GM18511 (cell line): ENCODE measurements at regions not wholly inside any gene's neighbourhood (a gene's known extent, or its start where the extent isn't known, plus 50 kb on each side); places are given as distances from the start of the nearest gene placed in this dataset.
"Not testable (repeated sequence)": the region's sequence is repeated elsewhere in the genome, so short reads cannot be mapped to it uniquely, and the experiment has no call there.

Experiments used
- ATAC-seq: cut with Tn5 transposase; IDR thresholded peaks from one replicate; pipeline ENCODE4 v1.9.1; 2021; ENCODE audit warnings: mild to moderate bottlenecking, moderate library complexity; ENCODE audit not compliant: unreplicated experiment

GRCh38 chrX:23458957-23459356, 124.3 kb downstream of the PTCHD1 start:
- ATAC-seq: not testable (repeated sequence)

GRCh38 chrX:23465105-23465791, 130.6 kb downstream of the PTCHD1 start:
- ATAC-seq: no peak

- no peak for ATAC-seq
These were observed 131.3 kb downstream of the PTCHD1 start for GRCh38 chrX:23465985-23466384.

GRCh38 chrX:23478056-23478455, 143.4 kb downstream of the PTCHD1 start:
- no peak for ATAC-seq

GRCh38 chrX:23478561-23478960, 143.9 kb downstream of the PTCHD1 start:
- ATAC-seq: no peak

DNA sequence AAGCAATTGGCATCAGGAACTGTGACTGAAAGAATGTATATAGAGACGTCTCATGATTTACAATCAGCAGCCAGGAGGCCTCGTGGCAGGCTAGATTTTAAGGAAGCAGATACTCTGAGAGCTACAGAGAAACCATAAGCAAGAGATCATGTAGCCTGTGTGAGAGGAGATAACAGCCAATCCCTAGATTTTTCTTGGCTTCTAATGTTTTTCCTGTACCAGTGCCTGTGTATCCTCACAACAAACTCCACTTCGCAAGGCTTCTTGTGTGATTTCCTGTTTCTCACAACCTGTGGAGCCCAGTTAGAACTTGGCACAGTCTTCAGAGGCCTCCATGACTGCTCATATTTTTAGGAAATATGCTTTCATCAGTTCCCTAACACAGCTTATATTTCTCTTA, 147.9 kb downstream of the PTCHD1 start:
- ATAC-seq: no peak

DNA sequence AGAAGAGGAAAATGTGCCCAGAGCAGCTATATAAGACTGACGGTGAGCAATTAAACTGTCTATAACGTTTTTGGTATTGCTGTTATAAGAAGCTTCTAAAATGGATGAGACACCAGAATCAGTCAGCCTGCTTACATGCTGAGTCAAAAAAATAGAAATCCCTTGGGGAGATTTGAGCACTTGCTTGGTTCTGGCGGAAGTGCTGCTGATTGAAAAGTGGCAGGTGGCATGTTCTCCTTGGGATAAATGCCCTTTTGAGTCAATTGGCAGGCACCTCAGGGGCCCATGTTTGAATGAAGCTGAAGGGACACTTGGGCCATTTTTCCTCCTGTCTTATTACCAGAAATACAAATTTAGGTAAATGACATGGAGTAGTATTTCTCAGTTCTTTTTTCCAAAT, 148.7 kb downstream of the PTCHD1 start:
- ATAC-seq: no peak

DNA sequence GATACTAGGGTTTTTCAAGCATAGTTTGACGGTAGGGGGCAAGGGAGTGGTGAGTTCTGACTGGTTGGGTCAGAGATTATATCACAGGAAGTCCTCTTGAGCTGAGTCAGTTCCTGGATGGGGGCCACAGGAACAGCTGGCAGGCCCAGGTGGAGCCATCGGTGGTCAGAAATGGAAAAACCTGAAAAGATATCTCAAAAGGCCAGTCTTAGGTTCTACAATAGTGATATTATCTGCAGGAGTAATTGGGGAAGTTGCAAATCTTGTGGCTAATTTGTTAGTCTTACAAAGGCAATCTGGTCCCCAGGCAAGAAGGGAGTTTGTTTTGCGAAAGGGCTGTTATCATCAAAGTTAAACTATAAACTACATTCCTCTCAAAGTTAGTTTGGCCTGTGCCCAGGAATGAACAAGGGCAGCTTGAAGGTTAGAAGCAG, 159.3 kb downstream of the PTCHD1 start:
- ATAC-seq: peak; percentile 52

- ATAC-seq: no peak
These were observed 160.1 kb downstream of the PTCHD1 start for GRCh38 chrX:23494741-23495140.

DNA sequence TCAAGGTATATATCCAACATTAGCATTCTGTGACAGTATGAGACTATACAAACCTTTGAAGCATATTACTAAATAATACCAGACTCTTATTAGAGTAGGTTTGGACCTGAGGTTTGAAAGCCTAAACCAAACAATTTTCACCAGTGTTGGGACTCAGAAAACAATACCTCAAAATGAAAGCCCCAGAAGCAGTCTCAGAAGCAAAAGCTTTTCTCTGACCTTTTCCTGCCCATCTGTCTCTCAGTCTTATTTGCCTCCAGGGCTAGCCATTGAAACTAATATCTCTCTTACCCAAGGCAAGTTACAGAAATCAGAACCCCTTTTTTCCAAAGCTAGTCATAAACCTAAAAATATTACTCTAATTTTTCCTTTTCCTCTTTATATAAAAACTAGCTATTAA, 163.3 kb downstream of the PTCHD1 start:
- peak; percentile 54 for ATAC-seq

GRCh38 chrX:23501974-23502373, 165.3 kb upstream of the PRDX4 start:
- no peak for ATAC-seq

GRCh38 chrX:23503835-23504539, 163.3 kb upstream of the PRDX4 start:
- ATAC-seq: no peak

- no peak for ATAC-seq
These were observed 162.8 kb upstream of the PRDX4 start for GRCh38 chrX:23504540-23504884.

DNA sequence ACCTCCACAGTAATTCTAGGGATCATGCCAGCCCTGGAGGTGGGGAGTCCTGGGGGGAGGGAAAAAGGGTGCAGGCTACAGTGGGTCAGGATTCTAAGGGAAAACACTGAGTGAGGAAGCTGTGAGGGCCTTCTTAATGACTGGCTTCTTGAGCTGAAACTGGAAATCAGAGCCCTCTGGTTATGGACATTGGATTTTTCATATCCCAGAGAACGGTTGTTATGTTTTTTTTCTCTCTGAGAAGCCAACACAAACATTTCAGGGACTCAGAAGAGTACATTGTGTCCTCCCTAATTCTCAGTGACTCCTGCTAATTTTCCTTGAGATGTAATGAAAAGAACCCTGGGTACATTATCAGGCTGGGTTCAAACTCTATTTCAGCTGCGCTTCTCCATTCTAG, 162.4 kb upstream of the PRDX4 start:
- ATAC-seq: no peak

DNA sequence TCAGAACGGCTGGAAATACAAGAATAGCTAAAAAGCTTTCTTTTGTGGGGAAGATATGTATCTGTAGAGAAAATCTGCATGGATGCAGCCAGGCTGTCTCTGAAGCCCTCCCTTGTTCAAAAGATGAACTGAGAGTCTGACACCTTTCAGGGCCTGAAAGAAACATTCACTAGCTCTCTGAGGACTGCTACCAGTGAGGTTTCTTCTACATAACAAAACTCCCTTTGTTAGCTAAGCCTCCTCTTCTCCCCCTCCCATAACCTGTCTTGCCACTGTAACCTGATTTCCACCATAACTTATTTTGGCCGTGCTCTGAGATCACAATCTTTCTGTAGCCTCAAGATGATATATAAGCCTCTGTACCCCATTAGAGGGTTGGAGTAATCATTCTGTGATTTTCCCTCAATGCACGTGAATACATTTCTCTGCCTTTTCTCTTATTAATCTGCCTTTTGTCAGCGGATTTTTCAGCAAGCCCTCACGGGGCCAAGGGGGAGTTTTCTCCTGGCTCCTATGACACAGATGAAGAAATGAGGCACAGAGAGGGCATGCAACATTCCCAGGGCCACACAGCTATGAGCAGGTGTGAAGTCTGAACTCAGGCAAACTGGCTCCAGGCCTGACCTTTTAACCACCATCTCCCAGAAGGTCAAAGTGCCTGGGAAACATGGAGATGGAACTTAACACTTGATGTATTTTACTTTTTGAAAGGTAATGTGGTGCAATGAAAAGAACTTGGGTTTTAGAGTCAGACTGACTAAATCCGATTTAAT, 161.6 kb upstream of the PRDX4 start:
- ATAC-seq: peak; percentile 40

GRCh38 chrX:23509256-23509655, 158.0 kb upstream of the PRDX4 start:
- no peak for ATAC-seq

DNA sequence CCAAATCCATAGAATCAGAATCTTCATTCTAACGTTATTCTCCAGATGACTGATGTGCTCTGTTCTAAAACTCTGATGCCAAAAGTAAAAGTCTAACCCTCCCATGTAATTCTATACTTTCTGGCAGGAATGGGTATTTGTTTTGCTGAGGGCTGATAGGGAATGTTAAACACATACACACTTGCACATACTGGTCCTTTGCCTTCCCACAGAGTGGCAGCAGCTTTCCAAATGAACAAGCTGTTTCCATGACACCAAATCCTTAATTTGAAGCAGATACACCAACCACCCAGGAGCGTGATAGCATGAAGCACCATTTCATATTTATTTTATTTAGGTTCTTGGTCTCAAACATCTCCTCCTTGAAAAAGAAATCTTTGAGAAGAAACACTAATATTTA, 155.5 kb upstream of the PRDX4 start:
- no peak for ATAC-seq

- ATAC-seq: no peak
These were observed 154.2 kb upstream of the PRDX4 start for GRCh38 chrX:23513121-23513520.

DNA sequence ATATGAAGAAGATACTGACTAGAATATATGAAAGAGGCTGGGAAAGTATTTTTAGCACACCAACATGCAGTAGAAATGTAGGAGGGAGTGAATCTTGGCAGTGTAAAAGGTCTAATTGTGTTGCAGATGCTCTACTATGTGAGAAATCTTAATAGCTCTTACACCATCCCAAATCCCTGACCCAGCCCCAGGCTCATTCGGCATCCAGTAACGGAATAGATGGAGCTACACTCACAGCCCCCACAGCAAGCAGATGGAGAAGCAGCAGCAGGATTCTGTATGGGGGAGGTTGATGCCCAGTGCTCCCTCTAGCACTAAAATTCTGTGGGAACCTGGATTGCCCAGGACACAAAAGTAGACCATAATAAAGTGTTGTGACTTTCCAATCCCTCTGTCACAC, 153.2 kb upstream of the PRDX4 start:
- ATAC-seq: no peak

DNA sequence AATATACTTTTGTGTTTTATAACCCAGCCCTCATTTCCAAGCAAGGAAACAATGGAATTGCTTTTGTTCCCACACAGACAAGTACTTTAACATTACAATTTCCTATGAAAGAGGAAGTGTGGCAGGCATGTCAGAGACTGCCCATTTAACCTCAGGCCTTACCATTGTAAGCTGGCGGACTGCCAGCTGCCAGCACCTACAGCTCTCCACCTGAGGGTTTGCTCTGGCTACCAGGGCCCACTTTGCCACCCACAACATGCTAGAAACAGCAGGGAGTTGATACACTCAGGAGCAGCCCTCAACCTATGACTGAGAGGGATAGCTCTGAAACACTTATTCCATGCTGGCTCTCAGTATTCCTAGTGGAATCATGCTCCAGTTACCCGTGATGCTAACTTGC, 152.3 kb upstream of the PRDX4 start:
- peak; percentile 82 for ATAC-seq

DNA sequence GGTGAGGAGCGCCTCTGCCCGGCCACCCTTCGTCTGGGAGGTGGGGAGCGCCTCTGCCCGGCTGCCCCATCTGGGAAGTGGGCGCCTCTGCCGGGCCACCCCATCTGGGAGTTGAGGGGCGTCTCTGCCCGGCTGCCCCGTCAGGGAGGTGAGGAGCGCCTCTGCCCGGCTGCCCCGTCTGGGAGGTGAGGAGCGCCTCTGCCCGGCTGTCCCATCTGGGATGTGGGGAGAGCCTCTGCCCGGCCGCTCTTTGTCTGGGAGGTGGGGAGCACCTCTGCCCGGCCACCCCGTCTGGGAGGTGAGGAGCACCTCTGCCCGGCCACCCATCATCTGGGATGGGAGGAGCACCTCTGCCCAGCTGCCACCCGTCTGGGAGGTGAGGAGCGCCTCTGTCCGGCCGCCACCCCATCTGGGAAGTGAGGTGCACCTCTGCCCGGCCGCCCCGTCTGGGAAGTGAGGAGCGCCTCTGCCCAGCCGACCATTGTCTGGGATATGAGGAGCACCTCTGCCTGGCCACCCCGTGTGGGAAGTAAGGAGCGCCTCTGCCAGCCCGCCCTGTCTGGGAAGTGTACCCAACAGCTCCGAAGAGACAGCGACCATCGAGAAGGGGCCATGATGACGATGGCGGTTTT, 144.2 kb upstream of the PRDX4 start:
- not testable (repeated sequence) for ATAC-seq
